Keratinocyte (primary cell): ENCODE measurements at regions not wholly inside any gene's neighbourhood (a gene's known extent, or its start where the extent isn't known, plus 50 kb on each side); places are given as distances from the start of the nearest gene placed in this dataset.

Experiments used
- DNase-seq: peaks from one replicate; pipeline ENCODE4 v3.0.0-alpha.2; 2011; ENCODE audit warnings: low read depth, missing footprints, low spot score
- FAIRE-seq: peaks from 2 replicates; lab custom pipeline; 2011; peaks lifted over from hg19 to GRCh38; lab: Jason Lieb, UNC
- H2AFZ ChIP-seq: 2 replicates; pipeline ENCODE4 v1.6.0; 2012; ENCODE audit warnings: low read length, control low read depth, inconsistent platforms; ENCODE audit not compliant: control insufficient read depth
- H3K27ac ChIP-seq: 2 replicates; pipeline ENCODE4 v1.5.1; 2011; ENCODE audit warnings: low read length; ENCODE audit not compliant: control insufficient read depth, insufficient read depth
- H3K27me3 ChIP-seq: 3 replicates; pipeline ENCODE4 v1.6.0; 2011; ENCODE audit warnings: low read length; ENCODE audit not compliant: control insufficient read depth, insufficient read depth; ENCODE audit errors: extremely low read depth
- H3K36me3 ChIP-seq, 2 experiments: 2 replicates in 1 of 2; 3 replicates in 1 of 2; pipeline ENCODE4 v1.5.1; 2011; ENCODE audit warnings: low read length in 2 of 2, mild to moderate bottlenecking in 1 of 2; ENCODE audit not compliant: control insufficient read depth in 2 of 2, insufficient read depth in 2 of 2; ENCODE audit errors: extremely low read depth in 1 of 2
- H3K4me1 ChIP-seq: 3 replicates; pipeline ENCODE4 v1.5.1; 2011; ENCODE audit warnings: low read length; ENCODE audit not compliant: control insufficient read depth, insufficient read depth; ENCODE audit errors: extremely low read depth
- H3K4me2 ChIP-seq: 3 replicates; pipeline ENCODE4 v1.6.0; 2011; ENCODE audit warnings: low read depth, low read length; ENCODE audit not compliant: control insufficient read depth, insufficient read depth; ENCODE audit errors: extremely low read depth
- H3K4me3 ChIP-seq, 3 experiments: fragments of 200-600 bp in 1 of 3; sonication (generic) in 1 of 3; 2 replicates in 2 of 3; 3 replicates in 1 of 3; pipeline ENCODE4 v1.5.1; 2011 to 2016; ENCODE audit warnings: low read length in 3 of 3, mild to moderate bottlenecking in 3 of 3, control low read depth in 2 of 3, inconsistent platforms in 1 of 3, low read depth in 1 of 3, mixed read lengths in 1 of 3, mixed run types in 1 of 3, moderate library complexity in 1 of 3; ENCODE audit not compliant: control insufficient read depth in 2 of 3, insufficient read depth in 2 of 3; ENCODE audit errors: extremely low read depth in 1 of 3
- H3K79me2 ChIP-seq: 2 replicates; pipeline ENCODE4 v1.6.0; 2012; ENCODE audit warnings: low read length; ENCODE audit not compliant: control insufficient read depth, insufficient read depth
- H3K9ac ChIP-seq: 3 replicates; pipeline ENCODE4 v1.6.0; 2011; ENCODE audit warnings: low read length; ENCODE audit not compliant: control insufficient read depth, insufficient read depth; ENCODE audit errors: extremely low read depth
- H3K9me1 ChIP-seq: 3 replicates; pipeline ENCODE4 v1.6.0; 2011; ENCODE audit warnings: low read length; ENCODE audit not compliant: control insufficient read depth, insufficient read depth; ENCODE audit errors: extremely low read depth
- H3K9me3 ChIP-seq: 2 replicates; pipeline ENCODE4 v1.5.1; 2012; ENCODE audit warnings: low read depth, low read length; ENCODE audit not compliant: control insufficient read depth
- H4K20me1 ChIP-seq: 3 replicates; pipeline ENCODE4 v1.6.0; 2011; ENCODE audit warnings: low read length; ENCODE audit not compliant: control insufficient read depth, insufficient read depth; ENCODE audit errors: extremely low read depth
- CTCF ChIP-seq, 3 experiments: IDR thresholded peaks in 1 of 3; conservative IDR thresholded peaks in 1 of 3; optimal IDR thresholded peaks in 1 of 3; 2 replicates in 2 of 3; 3 replicates in 1 of 3; pipeline versions ENCODE3 to v1.5.1; 2011; ENCODE audit warnings: low read length in 3 of 3, mild to moderate bottlenecking in 3 of 3, moderate library complexity in 2 of 3, control low read depth in 1 of 3, inconsistent platforms in 1 of 3; ENCODE audit not compliant: insufficient read depth in 2 of 3; ENCODE audit errors: extremely low read depth in 1 of 3
- EZH2 ChIP-seq: IDR thresholded peaks from one replicate; pipeline ENCODE4 v1.6.1; 2012; ENCODE audit warnings: inconsistent platforms, mild to moderate bottlenecking, low read length, moderate library complexity
- dilution Hi-C: fragments of 300-500 bp; cut with MboI; formaldehyde crosslinking; loops from one replicate; pipeline ENCODE4 v1.7.0; 2020; ENCODE audit warnings: low sequenced_read_pairs; ENCODE audit not compliant: extremely low pct_ligation_motif_present

- Histone ChIP-seq H3K4me3 (no peak overlapping the region), H3K4me1 (no peaks in the 10 kb centered on the region), H2AFZ (no peak overlapping the region), H3K36me3 (no peaks in the 10 kb centered on the region), H3K27ac (no peak overlapping the region), H3K27me3 (no peaks in the 10 kb centered on the region), H3K9ac (no peak overlapping the region), H3K9me1 (no peaks in the 10 kb centered on the region), H3K9me3 (no peaks in the 10 kb centered on the region), H3K4me2 (no peak overlapping the region), H3K79me2 (no peaks in the 10 kb centered on the region), H4K20me1 (no peaks in the 10 kb centered on the region)
- TF ChIP-seq CTCF (optimal IDR thresholded peaks at IDR 0.05 in 1 of 3, IDR thresholded peaks at IDR 0.05 in 1 of 3, conservative IDR thresholded peaks at IDR 0.05 in 1 of 3; ENCODE audit: extremely low read depth in 1 of 3, insufficient read depth in 2 of 3, low read length in 3 of 3) (no peak), EZH2 (no peak)
- DNase-seq (no peak), FAIRE-seq (no peak)
- dilution Hi-C loops, result no loop called here
Observed at GRCh38 chr6:71707059-71707458, 179.3 kb upstream of the RIMS1 start.

GRCh38 chr6:71720705-71721104, 165.6 kb upstream of the RIMS1 start:
- Histone ChIP-seq H3K9ac (no peak overlapping the region), H3K9me1 (no peaks in the 10 kb centered on the region), H4K20me1 (no peaks in the 10 kb centered on the region), H3K4me3 (no peak overlapping the region), H3K9me3 (no peaks in the 10 kb centered on the region), H3K27me3 (no peaks in the 10 kb centered on the region), H3K4me2 (no peak overlapping the region), H3K27ac (no peak overlapping the region), H2AFZ (no peak overlapping the region), H3K79me2 (no peaks in the 10 kb centered on the region), H3K36me3 (no peaks in the 10 kb centered on the region), H3K4me1 (no peaks in the 10 kb centered on the region)
- no peak for TF ChIP-seq EZH2
- DNase-seq (no peak), FAIRE-seq (no peak)
- dilution Hi-C loops, result no loop called here

- no peaks in the 10 kb centered on the region for H3K79me2 ChIP-seq
- no peaks in the 10 kb centered on the region for H3K27me3 ChIP-seq
- no peak overlapping the region for H3K4me2 ChIP-seq
- no peak for DNase-seq
- H3K9ac ChIP-seq, result no peak overlapping the region
- no peaks in the 10 kb centered on the region for H3K4me1 ChIP-seq
- H3K9me1 ChIP-seq, result no peaks in the 10 kb centered on the region
- TF ChIP-seq CTCF (optimal IDR thresholded peaks at IDR 0.05 in 1 of 3, IDR thresholded peaks at IDR 0.05 in 1 of 3, conservative IDR thresholded peaks at IDR 0.05 in 1 of 3; ENCODE audit: extremely low read depth in 1 of 3, insufficient read depth in 2 of 3, low read length in 3 of 3), result no peak
- TF ChIP-seq EZH2, result no peak
- no peak for FAIRE-seq
- no peak overlapping the region for H2AFZ ChIP-seq
- H3K9me3 ChIP-seq, result no peaks in the 10 kb centered on the region
- H3K36me3 ChIP-seq, result no peaks in the 10 kb centered on the region
- no peaks in the 10 kb centered on the region for H4K20me1 ChIP-seq
- dilution Hi-C loops, result no loop called here
- no peak overlapping the region for H3K4me3 ChIP-seq
- H3K27ac ChIP-seq, result no peak overlapping the region
Observed at GRCh38 chr6:71721642-71722041, 164.7 kb upstream of the RIMS1 start.
